Gastroesophageal sphincter (tissue), 3 donors: ENCODE measurements at regions not wholly inside any gene's neighbourhood (a gene's known extent, or its start where the extent isn't known, plus 50 kb on each side); places are given as distances from the start of the nearest gene placed in this dataset.

Experiments used
- EP300 ChIP-seq: sonication (generic); formaldehyde crosslinking; IDR thresholded peaks from one replicate; pipeline ENCODE4 v1.6.1; 2017; ENCODE audit warnings: antibody characterized with exemption, mild to moderate bottlenecking
- POLR2A ChIP-seq, 2 donors: fragments of 450-650 bp; IDR thresholded peaks; one replicate each; pipeline ENCODE4 v1.6.1; 2017; ENCODE audit warnings: antibody characterized with exemption in 2 of 2, mild to moderate bottlenecking in 2 of 2, moderate library complexity in 1 of 2
- POLR2AphosphoS5 ChIP-seq: sonication (generic); formaldehyde crosslinking; IDR thresholded peaks from one replicate; pipeline ENCODE4 v1.6.1; 2017; ENCODE audit warnings: antibody characterized with exemption
- TF ChIP-seq, protein P1 (sequence below), 4 experiments: fragments of 200-600 bp in 2 of 4; fragments of 450-650 bp in 2 of 4; sonication (generic) in 1 of 4; IDR thresholded peaks; one replicate each; pipeline ENCODE4 v1.5.1; 2017 to 2019; ENCODE audit warnings: antibody characterized with exemption in 4 of 4, mild to moderate bottlenecking in 2 of 4, moderate library complexity in 2 of 4

DNA sequence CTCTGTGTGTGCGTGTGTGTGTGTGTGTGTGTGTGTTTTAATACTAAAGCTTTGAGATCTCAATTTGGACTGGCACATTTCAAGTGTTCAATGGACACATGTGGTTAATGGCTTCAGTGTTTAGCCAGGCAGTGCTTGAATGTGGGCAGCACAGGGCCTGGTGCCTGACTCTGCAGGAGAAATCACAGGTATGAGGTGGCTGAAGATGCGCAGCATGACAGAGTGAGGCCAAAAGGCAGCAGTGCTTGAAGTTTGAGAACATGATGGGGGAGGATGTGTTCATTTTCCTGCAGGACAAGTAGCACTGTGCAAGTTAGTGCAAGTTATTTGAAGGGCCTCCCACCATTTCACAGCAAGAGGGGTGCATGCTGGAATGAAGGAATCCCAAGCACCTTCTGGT is 620.5 kb upstream of the TBL1XR1 start:
- TF ChIP-seq POLR2A (IDR thresholded peaks at IDR 0.05) (no peak), EP300 (no peak), POLR2AphosphoS5 (no peak)
- TF ChIP-seq, protein P1, sequence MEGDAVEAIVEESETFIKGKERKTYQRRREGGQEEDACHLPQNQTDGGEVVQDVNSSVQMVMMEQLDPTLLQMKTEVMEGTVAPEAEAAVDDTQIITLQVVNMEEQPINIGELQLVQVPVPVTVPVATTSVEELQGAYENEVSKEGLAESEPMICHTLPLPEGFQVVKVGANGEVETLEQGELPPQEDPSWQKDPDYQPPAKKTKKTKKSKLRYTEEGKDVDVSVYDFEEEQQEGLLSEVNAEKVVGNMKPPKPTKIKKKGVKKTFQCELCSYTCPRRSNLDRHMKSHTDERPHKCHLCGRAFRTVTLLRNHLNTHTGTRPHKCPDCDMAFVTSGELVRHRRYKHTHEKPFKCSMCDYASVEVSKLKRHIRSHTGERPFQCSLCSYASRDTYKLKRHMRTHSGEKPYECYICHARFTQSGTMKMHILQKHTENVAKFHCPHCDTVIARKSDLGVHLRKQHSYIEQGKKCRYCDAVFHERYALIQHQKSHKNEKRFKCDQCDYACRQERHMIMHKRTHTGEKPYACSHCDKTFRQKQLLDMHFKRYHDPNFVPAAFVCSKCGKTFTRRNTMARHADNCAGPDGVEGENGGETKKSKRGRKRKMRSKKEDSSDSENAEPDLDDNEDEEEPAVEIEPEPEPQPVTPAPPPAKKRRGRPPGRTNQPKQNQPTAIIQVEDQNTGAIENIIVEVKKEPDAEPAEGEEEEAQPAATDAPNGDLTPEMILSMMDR (IDR thresholded peaks at IDR 0.05) = no peak
